ENCODE measurements at regions not wholly inside any gene's neighbourhood (a gene's known extent, or its start where the extent isn't known, plus 50 kb on each side); places are given as distances from the start of the nearest gene placed in this dataset.

GRCh38 chr15:87632364-87632763, 624.2 kb downstream of the NTRK3 start:
- DNase-seq (ENCODE audit: low read depth), result no peak

DNA sequence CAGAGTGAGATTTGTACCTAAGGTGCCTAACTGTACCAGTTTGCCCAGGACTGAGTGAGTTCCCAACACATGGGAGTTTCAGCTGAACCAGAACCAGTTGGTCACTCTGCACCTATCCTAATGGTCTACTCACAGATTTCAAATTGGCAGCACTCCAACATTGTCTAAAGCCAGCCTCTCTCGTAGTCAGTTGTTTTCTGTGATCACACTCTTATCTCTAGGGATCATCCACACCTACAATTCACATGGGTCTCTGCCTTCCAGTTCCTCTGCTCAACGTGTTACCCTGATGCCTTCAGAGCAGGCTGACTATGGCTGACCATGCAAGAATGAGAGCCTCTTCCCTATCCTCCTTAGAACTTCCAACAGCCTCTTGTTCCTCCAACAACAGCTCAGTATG, 624.8 kb downstream of the NTRK3 start:
- DNase-seq (ENCODE audit: low read depth), result no peak

GRCh38 chr15:87631093-87631492, 625.4 kb downstream of the NTRK3 start:
- DNase-seq (ENCODE audit: low read depth), result no peak

- DNase-seq (ENCODE audit: low read depth), result no peak
These were observed 628.2 kb downstream of the NTRK3 start for GRCh38 chr15:87628311-87628710.

GRCh38 chr15:87626860-87627259, 629.7 kb downstream of the NTRK3 start:
- DNase-seq (ENCODE audit: low read depth), result no peak

- no peak for DNase-seq (ENCODE audit: low read depth)
These were observed 632.7 kb downstream of the NTRK3 start for GRCh38 chr15:87623832-87624231.

- DNase-seq (ENCODE audit: low read depth), result no peak
These were observed 636.1 kb downstream of the NTRK3 start for GRCh38 chr15:87620393-87620792.

DNA sequence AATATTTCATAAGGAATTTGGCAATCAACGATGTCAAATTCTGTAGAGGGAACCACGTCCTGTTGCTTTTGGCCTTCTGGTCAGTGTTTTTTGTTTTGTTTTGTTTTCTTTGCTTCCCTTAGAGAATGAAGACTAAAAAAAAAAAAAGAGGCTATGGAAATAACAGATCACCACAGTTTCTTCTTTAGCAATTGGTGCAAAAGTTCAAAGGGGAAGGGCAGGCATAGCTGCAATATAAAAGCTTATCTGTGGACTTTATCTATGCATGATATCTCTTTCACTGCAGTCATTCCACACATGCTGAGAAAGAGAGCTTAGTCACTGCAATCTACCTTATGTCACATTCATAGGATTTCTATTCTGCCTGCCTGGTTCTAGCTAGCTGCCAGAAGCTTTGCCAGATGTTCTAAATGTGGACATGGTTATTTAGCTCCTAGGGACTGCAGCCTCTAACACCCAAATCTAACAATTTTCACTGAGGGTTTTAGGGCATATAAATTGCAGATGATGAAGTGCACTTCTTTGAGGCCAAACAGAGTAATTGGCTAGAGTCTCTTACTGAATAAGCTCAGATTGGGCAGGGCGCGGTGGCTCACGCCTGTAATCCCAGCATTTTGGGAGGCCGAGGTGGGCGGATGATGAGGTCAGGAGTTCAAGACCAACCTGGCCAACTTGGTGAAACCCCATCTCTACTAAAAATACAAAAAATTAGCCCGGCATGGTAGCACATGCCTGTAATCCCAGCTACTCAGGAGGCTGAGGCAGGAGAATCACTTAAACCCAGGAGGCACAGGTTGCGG, 637.2 kb downstream of the NTRK3 start:
- DNase-seq (ENCODE audit: low read depth), result peak; percentile 51

DNA sequence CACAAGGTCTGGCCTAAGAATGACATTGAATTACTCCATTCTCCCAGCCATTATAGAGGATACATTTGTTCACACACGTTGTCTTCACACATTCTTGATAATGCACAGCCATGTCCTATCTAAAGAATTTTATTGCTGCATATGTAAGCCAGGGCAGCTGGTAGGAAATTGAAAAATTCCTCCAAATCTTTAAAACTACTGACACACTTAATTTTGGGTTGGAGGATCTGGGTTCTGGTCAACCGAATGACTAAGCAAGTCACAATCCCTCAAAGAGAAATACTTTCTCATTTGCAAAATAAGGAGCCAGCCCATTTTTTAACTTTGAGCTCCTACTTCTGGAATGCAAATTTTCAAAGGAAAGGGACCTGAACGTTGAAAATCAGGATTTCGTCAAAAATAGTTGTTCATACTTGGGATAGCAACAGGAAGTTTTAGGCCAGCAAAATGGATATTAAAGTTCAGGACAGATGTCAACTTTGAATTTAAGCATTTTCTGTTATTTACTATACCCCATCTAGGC, 638.3 kb downstream of the NTRK3 start:
- no peak for DNase-seq (ENCODE audit: low read depth)

GRCh38 chr15:87614704-87615103, 641.8 kb downstream of the NTRK3 start:
- DNase-seq (ENCODE audit: low read depth), result no peak

DNA sequence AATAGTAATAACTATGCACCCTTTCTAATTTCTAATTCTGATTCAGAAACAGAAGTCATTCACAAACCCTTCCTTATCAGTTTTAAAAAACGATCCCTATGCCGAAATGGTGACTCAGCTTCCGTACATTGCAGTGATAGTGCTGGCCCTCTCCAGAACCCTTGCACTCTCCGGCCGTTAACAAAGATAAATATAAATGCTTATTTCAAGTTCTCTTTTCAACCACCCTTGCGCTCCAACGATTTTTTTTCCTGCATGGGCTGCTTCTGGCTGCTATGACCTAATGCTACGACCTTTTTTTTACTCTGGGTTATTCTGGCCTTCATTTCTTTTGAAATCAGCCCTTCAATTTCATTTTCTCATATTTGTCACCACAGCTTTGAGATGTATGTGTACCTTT, 646.2 kb downstream of the NTRK3 start:
- DNase-seq (ENCODE audit: low read depth), result peak; percentile 48

DNA sequence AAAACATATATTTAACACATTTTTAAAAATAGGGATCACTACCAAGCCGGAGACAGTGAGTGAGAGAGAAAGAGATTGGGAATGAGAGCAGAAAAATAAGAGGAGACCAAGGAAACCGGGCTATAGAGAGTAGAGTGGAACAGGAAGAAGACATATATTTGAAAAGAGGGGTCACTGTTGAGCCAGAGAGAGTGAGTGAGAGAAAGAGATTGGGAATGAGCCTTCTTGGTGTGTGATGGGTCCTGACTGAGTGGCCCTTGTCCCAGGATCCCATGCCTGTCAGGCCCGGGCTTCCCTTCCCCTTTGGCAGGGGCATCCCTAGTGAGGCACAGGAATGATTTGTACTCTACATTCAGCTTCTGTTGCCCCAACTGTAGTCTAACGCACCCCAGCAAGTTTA, 646.6 kb downstream of the NTRK3 start:
- peak; percentile 6 for DNase-seq (ENCODE audit: low read depth)

- DNase-seq (ENCODE audit: low read depth), result peak; percentile 71
These were observed 647.1 kb downstream of the NTRK3 start for GRCh38 chr15:87609474-87609873.

DNA sequence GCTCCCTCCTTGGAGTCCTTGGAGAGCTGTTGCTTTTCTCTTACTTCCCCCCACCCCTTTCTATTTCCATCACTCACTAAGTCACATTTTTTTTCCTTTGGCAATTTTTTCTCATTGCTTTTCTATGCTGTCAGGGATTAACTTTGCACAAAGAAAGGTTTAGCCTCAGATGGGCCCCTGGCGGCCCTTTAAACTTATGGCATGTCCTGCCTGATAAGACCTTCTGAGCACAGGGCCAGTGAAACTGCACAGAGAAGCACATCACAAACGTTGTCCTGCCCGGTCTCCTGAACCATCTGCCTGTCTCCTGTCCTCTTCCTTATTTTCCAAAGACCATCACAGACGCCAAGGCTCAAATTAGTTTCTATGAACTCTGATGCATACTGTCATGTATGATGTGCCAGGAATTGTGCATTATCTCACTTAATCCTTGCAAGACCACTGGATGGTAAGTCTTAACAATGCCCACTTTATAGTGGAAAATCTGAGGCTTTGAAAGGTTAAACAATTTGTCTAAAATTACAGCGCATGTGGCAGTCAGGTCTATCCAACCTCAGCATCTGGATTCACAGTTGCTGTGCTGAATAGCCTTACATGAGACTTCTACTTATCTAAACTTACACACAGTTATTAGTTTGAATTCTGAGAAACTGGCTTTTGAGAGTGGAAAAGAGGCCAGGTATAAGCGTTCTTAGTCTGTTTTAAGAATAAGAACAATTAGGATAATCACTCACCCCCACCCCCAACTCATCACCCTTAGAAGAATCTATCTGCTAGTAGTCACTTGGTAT, 648.1 kb downstream of the NTRK3 start:
- DNase-seq (ENCODE audit: low read depth), result no peak

GRCh38 chr15:87606971-87607370, 649.6 kb downstream of the NTRK3 start:
- DNase-seq (ENCODE audit: low read depth), result no peak

DNA sequence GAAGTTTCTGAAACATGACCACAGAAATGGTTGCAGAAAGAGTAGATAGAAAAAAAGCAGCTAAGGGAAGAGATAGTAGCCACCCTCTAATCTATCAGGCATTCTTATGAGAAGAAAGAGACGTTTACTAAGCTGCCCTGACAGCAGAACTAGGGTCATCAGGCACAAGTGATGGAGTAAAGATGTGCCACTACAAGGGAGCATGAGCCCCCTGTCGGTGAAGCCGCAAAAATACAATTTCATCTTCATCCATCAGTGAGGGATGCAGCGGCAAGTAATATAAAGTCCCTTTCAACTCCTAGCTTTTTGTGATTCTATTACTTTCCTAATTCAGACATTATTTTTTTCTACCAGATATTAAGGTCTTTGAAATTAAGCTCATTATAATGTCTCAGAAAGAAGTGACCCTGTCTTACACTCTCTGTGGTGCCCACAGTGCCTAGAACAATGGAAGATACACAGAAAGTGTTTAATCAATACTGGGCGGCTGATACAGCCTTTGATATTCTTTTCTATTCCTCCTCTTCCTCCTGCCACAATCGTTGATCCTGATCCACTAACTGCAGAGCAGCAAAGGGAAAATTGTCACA, 651.6 kb downstream of the NTRK3 start:
- DNase-seq (ENCODE audit: low read depth), result peak; percentile 13

GRCh38 chr15:87602371-87602770, 654.2 kb downstream of the NTRK3 start:
- DNase-seq (ENCODE audit: low read depth), result no peak

DNA sequence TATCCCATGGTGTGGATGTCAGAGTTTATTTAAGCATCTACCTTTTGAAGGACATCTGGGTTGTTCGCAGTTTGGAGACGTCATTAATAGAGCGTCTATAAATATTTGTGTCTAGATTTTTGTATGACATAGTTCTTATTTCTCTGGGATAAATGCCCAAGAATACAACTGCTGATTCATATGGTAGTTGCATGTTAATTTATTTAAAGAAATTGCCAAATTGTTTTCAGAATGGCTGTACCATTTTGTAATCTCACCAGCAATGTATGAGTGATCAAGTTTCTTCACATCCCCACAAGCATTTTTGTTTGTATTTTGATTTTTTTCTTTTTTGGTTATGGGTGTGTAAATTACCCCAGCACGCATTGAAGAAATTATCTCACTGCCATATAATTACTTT, 656.9 kb downstream of the NTRK3 start:
- no peak for DNase-seq (ENCODE audit: low read depth)

GRCh38 chr15:87597346-87598052, 659.0 kb downstream of the NTRK3 start:
- DNase-seq (ENCODE audit: low read depth), result no peak

GRCh38 chr15:87591582-87591981, 665.0 kb downstream of the NTRK3 start:
- DNase-seq (ENCODE audit: low read depth), result no peak

DNA sequence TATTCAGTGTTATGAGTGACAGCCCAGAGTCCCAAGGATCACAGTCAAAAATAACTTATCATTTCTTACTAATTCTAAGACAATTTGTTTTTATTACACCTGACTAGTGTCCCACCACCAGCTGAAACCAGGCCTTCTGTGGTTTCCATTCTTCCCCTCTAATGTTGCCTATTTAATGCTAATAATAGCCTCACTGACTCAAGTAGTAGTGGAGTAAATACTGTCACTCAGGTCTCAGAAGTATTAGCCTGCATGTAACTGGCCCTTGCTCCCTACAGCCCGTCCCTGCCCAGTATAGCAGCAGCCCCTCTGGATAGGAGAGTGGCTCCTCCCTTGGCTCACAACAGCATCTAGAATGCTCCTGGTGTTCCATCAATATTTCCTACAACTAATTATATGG, 665.5 kb downstream of the NTRK3 start:
- no peak for DNase-seq (ENCODE audit: low read depth)

DNA sequence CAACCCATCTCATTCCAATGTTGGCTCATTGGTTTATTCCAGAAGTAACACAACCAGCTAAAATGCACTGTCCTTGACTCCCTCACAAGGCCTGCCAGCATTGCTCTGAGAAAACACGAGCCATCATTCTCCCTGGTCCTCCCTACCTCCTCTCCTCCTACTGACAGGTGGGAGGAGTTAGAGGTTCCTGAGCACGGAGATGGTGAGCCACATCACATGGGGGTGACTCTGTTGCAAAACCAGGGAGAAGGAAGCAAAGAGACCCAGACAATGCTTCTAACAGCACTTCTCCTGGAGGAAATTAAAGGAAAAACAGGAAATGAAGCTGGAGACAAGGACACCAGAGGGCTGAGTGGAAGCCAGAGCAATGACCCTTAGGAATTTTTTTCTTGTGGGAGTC, 667.4 kb downstream of the NTRK3 start:
- no peak for DNase-seq (ENCODE audit: low read depth)
